ENCODE measurements at regions not wholly inside any gene's neighbourhood (a gene's known extent, or its start where the extent isn't known, plus 50 kb on each side); places are given as distances from the start of the nearest gene placed in this dataset.

DNA sequence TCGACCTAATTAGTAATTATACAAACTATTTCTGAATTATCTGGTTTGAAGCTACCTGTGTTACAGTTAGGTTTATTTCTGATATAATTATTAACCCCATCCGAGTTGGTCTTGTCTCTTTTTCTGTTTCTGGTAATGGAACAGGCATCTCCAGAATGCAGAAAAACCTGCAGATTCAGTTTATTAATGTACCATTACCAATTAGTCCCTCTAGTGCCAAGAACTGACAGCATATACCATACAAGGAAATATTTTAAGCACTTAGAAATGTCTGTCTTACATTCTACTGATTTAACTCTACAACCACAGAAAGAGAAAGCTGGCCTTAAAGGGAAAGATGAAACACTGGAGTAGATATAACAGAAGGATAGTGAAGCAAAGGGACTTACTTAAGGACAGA, 570.6 kb downstream of the CENPC start:
- TF ChIP-seq, protein P1, sequence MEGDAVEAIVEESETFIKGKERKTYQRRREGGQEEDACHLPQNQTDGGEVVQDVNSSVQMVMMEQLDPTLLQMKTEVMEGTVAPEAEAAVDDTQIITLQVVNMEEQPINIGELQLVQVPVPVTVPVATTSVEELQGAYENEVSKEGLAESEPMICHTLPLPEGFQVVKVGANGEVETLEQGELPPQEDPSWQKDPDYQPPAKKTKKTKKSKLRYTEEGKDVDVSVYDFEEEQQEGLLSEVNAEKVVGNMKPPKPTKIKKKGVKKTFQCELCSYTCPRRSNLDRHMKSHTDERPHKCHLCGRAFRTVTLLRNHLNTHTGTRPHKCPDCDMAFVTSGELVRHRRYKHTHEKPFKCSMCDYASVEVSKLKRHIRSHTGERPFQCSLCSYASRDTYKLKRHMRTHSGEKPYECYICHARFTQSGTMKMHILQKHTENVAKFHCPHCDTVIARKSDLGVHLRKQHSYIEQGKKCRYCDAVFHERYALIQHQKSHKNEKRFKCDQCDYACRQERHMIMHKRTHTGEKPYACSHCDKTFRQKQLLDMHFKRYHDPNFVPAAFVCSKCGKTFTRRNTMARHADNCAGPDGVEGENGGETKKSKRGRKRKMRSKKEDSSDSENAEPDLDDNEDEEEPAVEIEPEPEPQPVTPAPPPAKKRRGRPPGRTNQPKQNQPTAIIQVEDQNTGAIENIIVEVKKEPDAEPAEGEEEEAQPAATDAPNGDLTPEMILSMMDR (conservative IDR thresholded peaks at IDR 0.05 in 1 of 2, IDR thresholded peaks at IDR 0.05 in 1 of 2; ENCODE audit: extremely low read depth in 1 of 2, insufficient read depth in 1 of 2, low read depth in 1 of 2, low read length in 2 of 2) = no peak
- TF ChIP-seq EZH2 (IDR thresholded peaks at IDR 0.05; ENCODE audit: borderline replicate concordance, low read length) = no peak
